ENCODE measurements at regions not wholly inside any gene's neighbourhood (a gene's known extent, or its start where the extent isn't known, plus 50 kb on each side); places are given as distances from the start of the nearest gene placed in this dataset.

- H3K9me3 Mint-ChIP-seq (ENCODE audit: low read depth), result no peaks in the 10 kb centered on the region
- H3K27me3 Mint-ChIP-seq (ENCODE audit: low read depth), result no peaks in the 10 kb centered on the region
Measured at GRCh38 chr2:5319493-5319892, 372.7 kb upstream of the SOX11 start.

GRCh38 chr2:5322396-5322795 is 369.8 kb upstream of the SOX11 start:
- no peak for TF ChIP-seq CTCF (IDR thresholded peaks at IDR 0.05)
- Mint-ChIP-seq H3K4me1 (ENCODE audit: low read depth) (peaks cover 9% of the 10 kb centered on the region), H3K27ac (ENCODE audit: unreplicated experiment) (no peak overlapping the region), H3K36me3 (ENCODE audit: low read depth) (no peaks in the 10 kb centered on the region), H3K27me3 (ENCODE audit: low read depth) (no peaks in the 10 kb centered on the region), H3K9me3 (ENCODE audit: low read depth) (no peaks in the 10 kb centered on the region), H3K4me3 (ENCODE audit: unreplicated experiment) (no peak overlapping the region)
- DNase-seq (ENCODE audit: low spot score), result no peak

More at GRCh38 chr2:5319493-5319892, 372.7 kb upstream of the SOX11 start:
- H3K36me3 Mint-ChIP-seq (ENCODE audit: low read depth), result no peaks in the 10 kb centered on the region
- DNase-seq (ENCODE audit: low spot score), result no peak
- TF ChIP-seq CTCF (IDR thresholded peaks at IDR 0.05), result no peak
- H3K4me3 Mint-ChIP-seq (ENCODE audit: unreplicated experiment), result no peak overlapping the region
- H3K4me1 Mint-ChIP-seq (ENCODE audit: low read depth), result peaks cover 9% of the 10 kb centered on the region
- H3K27ac Mint-ChIP-seq (ENCODE audit: unreplicated experiment), result no peak overlapping the region

DNA sequence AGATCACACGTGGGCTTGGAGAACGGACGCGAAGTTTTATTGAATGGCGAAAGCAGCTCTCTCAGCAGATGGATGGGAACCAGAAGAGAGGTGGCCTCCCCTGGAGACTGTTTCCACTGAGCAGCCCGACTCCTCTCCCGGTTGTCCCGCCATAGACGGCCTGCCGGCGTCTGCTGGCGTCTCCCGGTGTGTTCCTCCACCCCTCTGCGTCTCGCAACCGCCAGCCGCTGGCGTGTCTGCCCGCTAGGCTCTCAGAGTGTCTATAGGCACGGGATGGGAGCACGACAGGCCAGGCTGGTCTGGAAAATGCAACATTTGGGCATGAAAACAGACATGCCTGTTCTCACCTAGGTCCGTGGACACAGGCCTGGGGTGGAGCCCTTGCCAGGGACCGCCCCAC is 366.7 kb upstream of the SOX11 start:
- no peak for TF ChIP-seq CTCF (IDR thresholded peaks at IDR 0.05)
- Mint-ChIP-seq H3K36me3 (ENCODE audit: low read depth) (no peaks in the 10 kb centered on the region), H3K27ac (ENCODE audit: unreplicated experiment) (no peak overlapping the region), H3K4me3 (ENCODE audit: unreplicated experiment) (no peak overlapping the region), H3K9me3 (ENCODE audit: low read depth) (no peaks in the 10 kb centered on the region), H3K27me3 (ENCODE audit: low read depth) (no peaks in the 10 kb centered on the region), H3K4me1 (ENCODE audit: low read depth) (no peaks in the 10 kb centered on the region)
- no peak for DNase-seq (ENCODE audit: low spot score)

- H3K9me3 Mint-ChIP-seq (ENCODE audit: low read depth), result no peaks in the 10 kb centered on the region
- H3K27ac Mint-ChIP-seq (ENCODE audit: unreplicated experiment), result no peak overlapping the region
- DNase-seq (ENCODE audit: low spot score), result no peak
- H3K36me3 Mint-ChIP-seq (ENCODE audit: low read depth), result no peaks in the 10 kb centered on the region
- no peaks in the 10 kb centered on the region for H3K4me1 Mint-ChIP-seq (ENCODE audit: low read depth)
- no peak overlapping the region for H3K4me3 Mint-ChIP-seq (ENCODE audit: unreplicated experiment)
- TF ChIP-seq CTCF (IDR thresholded peaks at IDR 0.05), result no peak
- H3K27me3 Mint-ChIP-seq (ENCODE audit: low read depth), result no peaks in the 10 kb centered on the region
Measured at GRCh38 chr2:5328826-5329225, 363.4 kb upstream of the SOX11 start.

GRCh38 chr2:5329763-5330162 is 362.4 kb upstream of the SOX11 start:
- no peak overlapping the region for H3K4me3 Mint-ChIP-seq (ENCODE audit: unreplicated experiment)
- no peak for TF ChIP-seq CTCF (IDR thresholded peaks at IDR 0.05)

More at GRCh38 chr2:5329763-5330162, 362.4 kb upstream of the SOX11 start:
- no peak overlapping the region for H3K27ac Mint-ChIP-seq (ENCODE audit: unreplicated experiment)
- H3K36me3 Mint-ChIP-seq (ENCODE audit: low read depth), result no peaks in the 10 kb centered on the region
- no peaks in the 10 kb centered on the region for H3K4me1 Mint-ChIP-seq (ENCODE audit: low read depth)
- no peaks in the 10 kb centered on the region for H3K27me3 Mint-ChIP-seq (ENCODE audit: low read depth)
- H3K9me3 Mint-ChIP-seq (ENCODE audit: low read depth), result no peaks in the 10 kb centered on the region
- no peak for DNase-seq (ENCODE audit: low spot score)
